ENCODE measurements at regions not wholly inside any gene's neighbourhood (a gene's known extent, or its start where the extent isn't known, plus 50 kb on each side); places are given as distances from the start of the nearest gene placed in this dataset.

DNA sequence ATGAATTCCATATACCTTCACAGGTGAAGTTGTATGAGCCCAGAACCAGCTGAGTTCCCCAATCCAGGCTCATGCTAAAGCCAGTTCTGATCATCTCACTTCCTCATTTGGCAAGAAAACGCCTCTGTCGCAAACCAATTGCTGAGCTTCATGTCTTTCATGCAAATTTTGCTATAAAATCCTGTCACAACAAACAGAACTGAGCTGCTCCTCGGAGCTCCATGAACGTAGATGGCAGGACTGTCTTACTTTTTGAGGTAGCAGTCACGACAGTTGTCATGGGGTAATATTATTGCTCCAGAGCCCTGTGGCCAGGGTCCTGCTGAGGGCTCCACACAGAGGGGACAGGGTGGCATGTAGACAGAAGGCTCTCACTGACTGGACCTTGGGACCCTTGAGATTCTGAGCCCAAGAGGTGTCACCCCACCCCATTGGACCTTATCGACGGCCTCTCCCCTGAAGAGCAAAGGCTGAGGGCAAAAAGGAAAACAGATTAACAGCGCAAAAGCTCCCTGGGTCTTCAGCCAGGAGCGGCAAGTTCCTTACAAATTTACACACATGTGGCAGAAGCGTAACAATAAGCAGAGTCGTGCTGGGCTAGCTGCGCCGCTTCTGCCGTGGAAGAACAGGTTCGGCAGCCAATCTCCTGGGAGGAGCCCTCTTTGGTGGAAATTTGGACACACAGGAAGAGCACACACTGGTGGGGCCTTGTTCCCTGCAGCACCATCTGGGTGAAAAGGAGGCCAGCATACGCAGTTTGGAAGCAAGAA lies 249.2 kb downstream of the OPA1 start:
- TF ChIP-seq POLR2A (IDR thresholded peaks at IDR 0.05; ENCODE audit: low read depth, low read length) (no peak), SPI1 (IDR thresholded peaks at IDR 0.05; ENCODE audit: low read depth, low read length) (peak; percentile 99), POLR2AphosphoS5 (IDR thresholded peaks at IDR 0.05; ENCODE audit: low read depth, low read length) (no peak), TAF1 (IDR thresholded peaks at IDR 0.05; ENCODE audit: low read depth, low read length) (no peak), PAX5 (IDR thresholded peaks at IDR 0.05; ENCODE audit: insufficient read depth, low read length, severe bottlenecking) (no peak), POU2F2 (IDR thresholded peaks at IDR 0.05; ENCODE audit: low read depth, low read length) (0 out of 2 replicates have a peak, but pooled peaks have one; percentile 18)
